MM.1S (cell line): ENCODE measurements at regions not wholly inside any gene's neighbourhood (a gene's known extent, or its start where the extent isn't known, plus 50 kb on each side); places are given as distances from the start of the nearest gene placed in this dataset.

Experiments
- DNase-seq: peaks from one replicate; pipeline ENCODE4 v3.0.0-alpha.2; 2015
- H2AFZ ChIP-seq: fragments of 300-600 bp; sonication (generic); 2 replicates; pipeline ENCODE4 v1.6.0; 2016; ENCODE audit warnings: antibody characterized with exemption, low read length
- H3F3A ChIP-seq: fragments of 300-600 bp; sonication (generic); 2 replicates; pipeline ENCODE4 v1.6.1; 2016; ENCODE audit warnings: mild to moderate bottlenecking, antibody characterized with exemption, low read length, moderate library complexity, mixed read lengths; ENCODE audit not compliant: insufficient read depth
- H3K27ac ChIP-seq: fragments of 300-600 bp; sonication (generic); 2 replicates; pipeline ENCODE4 v1.5.1; 2016; ENCODE audit warnings: mild to moderate bottlenecking, low read length
- H3K27me3 ChIP-seq: fragments of 300-600 bp; sonication (generic); replicated peaks from 2 replicates; pipeline ENCODE4 v1.6.0; 2016; ENCODE audit warnings: low read length; ENCODE audit not compliant: insufficient read depth
- H3K36me3 ChIP-seq: fragments of 300-600 bp; sonication (generic); replicated peaks from 2 replicates; pipeline ENCODE4 v1.6.1; 2016; ENCODE audit warnings: mild to moderate bottlenecking, low read length, mixed read lengths; ENCODE audit not compliant: insufficient read depth
- H3K4me1 ChIP-seq: fragments of 300-600 bp; sonication (generic); 2 replicates; pipeline ENCODE4 v1.6.1; 2016; ENCODE audit warnings: low read length, mixed read lengths
- H3K4me2 ChIP-seq: fragments of 300-600 bp; sonication (generic); 2 replicates; pipeline ENCODE4 v1.6.0; 2016; ENCODE audit warnings: low read depth, low read length
- H3K4me3 ChIP-seq: fragments of 300-600 bp; sonication (generic); 2 replicates; pipeline ENCODE4 v1.5.1; 2016; ENCODE audit warnings: low read length, mixed read lengths
- H3K79me2 ChIP-seq: fragments of 300-600 bp; sonication (generic); 2 replicates; pipeline ENCODE4 v1.6.1; 2016; ENCODE audit warnings: mixed run types, low read length, mixed read lengths
- H3K9ac ChIP-seq: fragments of 300-600 bp; sonication (generic); 2 replicates; pipeline ENCODE4 v1.6.1; 2016; ENCODE audit warnings: low read length, mixed read lengths
- H3K9me2 ChIP-seq: fragments of 300-600 bp; sonication (generic); replicated peaks from 2 replicates; pipeline ENCODE4 v1.6.1; 2016; ENCODE audit warnings: mild to moderate bottlenecking, low read length, mixed read lengths; ENCODE audit not compliant: insufficient read depth
- H3K9me3 ChIP-seq: fragments of 300-600 bp; sonication (generic); replicated peaks from 2 replicates; pipeline ENCODE4 v1.6.1; 2016; ENCODE audit warnings: mild to moderate bottlenecking, low read length, mixed read lengths; ENCODE audit not compliant: insufficient read depth
- H4K20me1 ChIP-seq: fragments of 300-600 bp; sonication (generic); 2 replicates; pipeline ENCODE4 v1.6.1; 2016; ENCODE audit warnings: mild to moderate bottlenecking, low read length, moderate library complexity, mixed read lengths; ENCODE audit not compliant: insufficient read depth
- CTCF ChIP-seq: fragments of 300-600 bp; sonication (generic); IDR thresholded peaks from 2 replicates; pipeline ENCODE4 v1.5.1; 2016; ENCODE audit warnings: antibody characterized with exemption, low read length, mixed read lengths
- EZH2 ChIP-seq: fragments of 300-600 bp; sonication (generic); optimal IDR thresholded peaks from 2 replicates; pipeline ENCODE3; 2017; ENCODE audit warnings: low read depth, mild to moderate bottlenecking, antibody characterized with exemption, low read length, mixed read lengths
- EZH2phosphoT487 ChIP-seq: fragments of 300-600 bp; sonication (generic); IDR thresholded peaks from 2 replicates; pipeline ENCODE4 v1.6.1; 2018; ENCODE audit warnings: antibody characterized with exemption, low read length

GRCh38 chr1:68373173-68373572 is 76.6 kb downstream of the RPE65 start:
- no peak for DNase-seq
- no peak overlapping the region for H3K4me3 ChIP-seq
- no peak overlapping the region for H3K9ac ChIP-seq
- no peaks in the 10 kb centered on the region for H4K20me1 ChIP-seq
- H3K79me2 ChIP-seq = no peaks in the 10 kb centered on the region
- H3K4me1 ChIP-seq = 0 out of 2 replicates have a peak, but pooled peaks cover 6% of the 10 kb centered on the region
- no peak overlapping the region for H3K4me2 ChIP-seq
- H3K27me3 ChIP-seq = no peaks in the 10 kb centered on the region
- H3K9me2 ChIP-seq = no peaks in the 10 kb centered on the region
- no peaks in the 10 kb centered on the region for H3F3A ChIP-seq
- no peaks in the 10 kb centered on the region for H3K36me3 ChIP-seq
- no peak overlapping the region for H2AFZ ChIP-seq
- H3K27ac ChIP-seq = no peak overlapping the region
- no peaks in the 10 kb centered on the region for H3K9me3 ChIP-seq
- TF ChIP-seq EZH2 (no peak), EZH2phosphoT487 (no peak), CTCF (no peak)

GRCh38 chr1:68372487-68372886 is 77.3 kb downstream of the RPE65 start:
- no peak overlapping the region for H3K4me2 ChIP-seq
- H3K27ac ChIP-seq = no peak overlapping the region
- 0 out of 2 replicates have a peak, but pooled peaks cover under 1% of the 10 kb centered on the region for H3K4me1 ChIP-seq
- H3K4me3 ChIP-seq = no peak overlapping the region
- no peak for TF ChIP-seq CTCF
- no peak overlapping the region for H2AFZ ChIP-seq
- H3K27me3 ChIP-seq = no peaks in the 10 kb centered on the region
- H4K20me1 ChIP-seq = no peaks in the 10 kb centered on the region
- H3K9ac ChIP-seq = no peak overlapping the region
- no peak for DNase-seq
- no peaks in the 10 kb centered on the region for H3K9me3 ChIP-seq
- no peaks in the 10 kb centered on the region for H3K79me2 ChIP-seq
- no peaks in the 10 kb centered on the region for H3K9me2 ChIP-seq
- H3K36me3 ChIP-seq = no peaks in the 10 kb centered on the region
- H3F3A ChIP-seq = no peaks in the 10 kb centered on the region

DNA sequence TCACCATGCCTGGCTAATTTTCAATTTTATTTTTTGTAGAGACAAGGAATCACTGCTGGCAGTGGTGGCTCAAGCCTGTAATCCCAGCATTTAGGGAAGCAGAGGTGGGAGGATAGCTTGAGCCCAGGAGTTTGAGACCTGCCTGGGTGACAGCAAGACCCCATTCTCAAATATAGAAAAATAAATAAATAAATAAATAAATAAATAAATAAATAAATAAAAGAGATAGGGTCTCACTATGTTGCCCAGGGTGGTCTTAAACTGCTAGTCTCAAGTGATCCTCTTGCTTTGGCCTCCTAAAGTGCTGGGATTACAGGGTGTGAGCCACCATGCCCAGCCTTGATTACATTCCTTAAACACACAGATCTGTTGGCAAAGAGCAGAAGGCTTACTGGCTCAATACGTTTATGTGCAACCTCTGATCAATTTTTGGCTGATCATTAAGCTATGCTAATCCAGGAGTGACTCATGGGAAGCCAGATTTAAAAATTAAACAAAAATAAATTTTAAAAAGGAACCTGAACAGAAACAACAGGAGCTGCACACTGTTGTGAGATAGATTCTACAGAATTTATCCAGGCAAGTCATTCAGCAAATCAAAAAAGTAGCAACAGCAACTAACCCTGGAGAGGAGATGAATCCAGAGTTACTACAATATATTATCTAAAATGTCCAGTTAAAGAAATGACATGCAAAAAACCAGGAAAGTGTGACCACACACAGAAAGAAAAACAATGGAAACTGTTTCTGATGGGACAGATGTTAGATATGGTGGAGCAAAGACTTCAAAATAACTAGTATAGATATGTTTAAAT is 79.4 kb downstream of the RPE65 start:
- H3K9me3 ChIP-seq = no peaks in the 10 kb centered on the region
- H3K9ac ChIP-seq = no peak overlapping the region

More for the DNA sequence above, 79.4 kb downstream of the RPE65 start:
- no peaks in the 10 kb centered on the region for H4K20me1 ChIP-seq
- H3K79me2 ChIP-seq = no peaks in the 10 kb centered on the region
- TF ChIP-seq EZH2phosphoT487 = no peak
- no peak for TF ChIP-seq CTCF
- TF ChIP-seq EZH2 = no peak
- no peak overlapping the region for H2AFZ ChIP-seq
- no peak overlapping the region for H3K4me2 ChIP-seq
- no peak overlapping the region for H3K27ac ChIP-seq
- H3F3A ChIP-seq = no peaks in the 10 kb centered on the region
- DNase-seq = no peak
- no peaks in the 10 kb centered on the region for H3K4me1 ChIP-seq
- H3K27me3 ChIP-seq = no peaks in the 10 kb centered on the region
- no peaks in the 10 kb centered on the region for H3K36me3 ChIP-seq
- H3K9me2 ChIP-seq = no peaks in the 10 kb centered on the region
- H3K4me3 ChIP-seq = no peak overlapping the region
